ENCODE measurements at regions not wholly inside any gene's neighbourhood (a gene's known extent, or its start where the extent isn't known, plus 50 kb on each side); places are given as distances from the start of the nearest gene placed in this dataset.

DNA sequence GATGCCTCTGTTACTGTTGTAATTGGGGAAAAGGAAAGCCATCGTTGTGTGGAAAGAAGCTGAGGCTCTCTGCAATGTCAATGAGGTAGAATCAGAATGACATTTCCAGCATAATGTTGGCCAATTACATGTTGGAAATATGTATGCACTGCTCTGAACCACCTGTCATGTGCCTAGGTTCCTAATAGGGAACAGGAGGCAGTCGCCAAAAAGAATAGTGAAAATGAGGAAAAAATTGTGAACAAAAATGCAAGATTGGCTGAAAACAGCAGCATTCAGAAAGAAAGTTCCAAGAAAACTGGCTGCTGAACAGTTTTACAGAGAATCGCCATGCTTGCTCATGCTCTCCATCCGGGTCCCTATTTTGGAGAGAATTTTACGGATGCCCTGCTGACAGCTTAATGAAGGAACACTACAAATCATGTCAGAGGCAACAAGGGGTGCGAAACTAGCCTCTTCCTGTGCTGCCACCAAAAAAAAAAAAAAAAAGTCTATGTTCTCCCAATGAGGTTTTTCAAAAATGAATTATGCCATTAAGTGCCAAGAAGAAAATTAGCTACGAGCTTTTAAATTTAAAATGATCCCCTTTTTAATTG lies 305.9 kb upstream of the ARRDC4 start:
- intact Hi-C loops (cut with DNase I) = no loop called here
- Histone ChIP-seq H3K4me3 (no peak overlapping the region), H3K36me3 (no peaks in the 10 kb centered on the region), H3K4me1 (no peaks in the 10 kb centered on the region), H3K27me3 (ENCODE audit: low read depth) (peaks cover 6% of the 10 kb centered on the region), H3K9me3 (no peaks in the 10 kb centered on the region), H3K27ac (no peak overlapping the region)
- ATAC-seq = no peak
- DNase-seq = no peak
- TF ChIP-seq CTCF (IDR thresholded peaks at IDR 0.05) = no peak

GRCh38 chr15:97661796-97662195 lies 298.7 kb upstream of the ARRDC4 start:
- Histone ChIP-seq H3K27me3 (ENCODE audit: low read depth) (no peaks in the 10 kb centered on the region), H3K9me3 (no peaks in the 10 kb centered on the region), H3K4me3 (no peak overlapping the region), H3K36me3 (no peaks in the 10 kb centered on the region), H3K27ac (no peak overlapping the region), H3K4me1 (no peaks in the 10 kb centered on the region)
- no peak for DNase-seq
- no peak for TF ChIP-seq CTCF (IDR thresholded peaks at IDR 0.05)
- intact Hi-C loops (cut with DNase I) = no loop called here
- no peak for ATAC-seq

GRCh38 chr15:97672586-97672985 lies 287.9 kb upstream of the ARRDC4 start:
- ATAC-seq (no peak), DNase-seq (no peak)
- Histone ChIP-seq H3K36me3 (no peaks in the 10 kb centered on the region), H3K27ac (no peak overlapping the region), H3K27me3 (ENCODE audit: low read depth) (no peaks in the 10 kb centered on the region), H3K4me1 (no peaks in the 10 kb centered on the region), H3K4me3 (no peak overlapping the region), H3K9me3 (no peaks in the 10 kb centered on the region)
- intact Hi-C loops (cut with DNase I) = no loop called here
- TF ChIP-seq CTCF (IDR thresholded peaks at IDR 0.05) = no peak

DNA sequence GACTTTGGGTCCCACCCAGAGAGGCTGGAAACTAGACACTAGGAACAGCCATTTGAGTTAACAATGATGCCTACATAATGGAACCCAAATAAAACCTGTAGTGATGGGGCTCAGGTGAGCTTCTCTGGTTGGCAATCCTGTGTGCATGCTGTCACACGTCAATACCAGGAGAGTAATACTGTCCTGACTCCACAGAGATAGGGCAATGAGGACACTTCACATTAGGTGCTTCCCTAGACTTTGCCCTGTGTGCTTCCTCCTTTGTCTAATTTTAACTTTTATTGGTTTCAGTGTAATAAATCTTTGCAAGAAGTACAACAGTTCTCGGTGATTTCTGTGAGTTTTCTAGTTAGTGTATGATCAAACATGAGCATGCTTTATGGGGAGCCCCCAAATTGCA lies 281.8 kb upstream of the ARRDC4 start:
- no peak for ATAC-seq
- Histone ChIP-seq H3K27me3 (ENCODE audit: low read depth) (no peaks in the 10 kb centered on the region), H3K27ac (no peak overlapping the region), H3K9me3 (no peaks in the 10 kb centered on the region), H3K36me3 (no peaks in the 10 kb centered on the region), H3K4me1 (no peaks in the 10 kb centered on the region), H3K4me3 (no peak overlapping the region)
- no peak for DNase-seq
- no peak for TF ChIP-seq CTCF (IDR thresholded peaks at IDR 0.05)
- intact Hi-C loops (cut with DNase I) = no loop called here

DNA sequence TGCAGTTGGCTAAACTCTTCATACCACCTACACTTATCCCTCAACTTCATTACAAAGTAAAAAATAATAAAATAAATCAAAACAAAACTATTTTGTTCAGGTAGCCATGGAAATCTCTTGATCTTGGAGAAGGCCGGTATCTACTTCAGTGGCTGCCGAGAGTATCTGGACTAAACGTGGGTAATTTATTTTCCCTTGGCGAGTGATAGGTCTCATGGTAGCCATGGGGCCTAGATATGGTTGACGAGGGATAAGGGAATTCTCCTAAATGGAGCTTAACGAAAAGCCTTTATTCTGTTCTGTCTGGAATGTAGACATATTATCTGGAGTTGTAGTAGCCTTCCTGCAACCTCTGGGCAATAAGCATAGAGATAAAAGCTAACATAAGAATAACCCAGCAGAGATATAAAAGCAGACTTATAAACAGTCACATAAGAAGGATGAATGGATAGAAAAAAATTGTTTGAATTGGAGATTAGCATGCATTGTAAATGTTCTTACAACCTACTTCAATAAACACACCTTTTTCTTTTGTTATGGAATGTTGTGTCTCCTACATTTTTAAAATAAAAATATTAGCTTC lies 281.3 kb upstream of the ARRDC4 start:
- no peaks in the 10 kb centered on the region for H3K27me3 ChIP-seq (ENCODE audit: low read depth)
- H3K27ac ChIP-seq = no peak overlapping the region
- no peaks in the 10 kb centered on the region for H3K36me3 ChIP-seq
- no peak for TF ChIP-seq CTCF (IDR thresholded peaks at IDR 0.05)
- DNase-seq (no peak), ATAC-seq (no peak)
- no peaks in the 10 kb centered on the region for H3K4me1 ChIP-seq
- no peak overlapping the region for H3K4me3 ChIP-seq
- intact Hi-C loops (cut with DNase I) = no loop called here
- no peaks in the 10 kb centered on the region for H3K9me3 ChIP-seq
